Nephron (organoid): ENCODE measurements at regions not wholly inside any gene's neighbourhood (a gene's known extent, or its start where the extent isn't known, plus 50 kb on each side); places are given as distances from the start of the nearest gene placed in this dataset.

Experiments
- H3K27ac Mint-ChIP-seq, 3 experiments: 2 replicates each; pipeline ENCODE4 v1.8.0; 2020; ENCODE audit warnings: mixed read lengths in 3 of 3, mild to moderate bottlenecking in 2 of 3, moderate library complexity in 1 of 3
- H3K27me3 Mint-ChIP-seq: 2 replicates; pipeline ENCODE4 v1.8.0; 2021; ENCODE audit warnings: low read depth, mild to moderate bottlenecking, moderate library complexity, mixed read lengths
- H3K36me3 Mint-ChIP-seq: 2 replicates; pipeline ENCODE4 v1.8.0; 2020; ENCODE audit warnings: low read depth, mixed read lengths
- H3K4me1 Mint-ChIP-seq: 2 replicates; pipeline ENCODE4 v1.8.0; 2020; ENCODE audit warnings: mixed read lengths
- H3K4me3 Mint-ChIP-seq, 3 experiments: 2 replicates each; pipeline ENCODE4 v1.8.0; 2020; ENCODE audit warnings: mild to moderate bottlenecking in 3 of 3, mixed read lengths in 3 of 3, moderate library complexity in 2 of 3
- H3K9me3 Mint-ChIP-seq: 2 replicates; pipeline ENCODE4 v1.8.0; 2020; ENCODE audit warnings: mixed read lengths
- CTCF ChIP-seq, 3 experiments: fragments of 200-600 bp; sonication (generic); IDR thresholded peaks; one replicate each; pipeline ENCODE4 v1.5.0; 2021; ENCODE audit warnings: antibody characterized with exemption in 3 of 3; ENCODE audit not compliant: unreplicated experiment in 3 of 3

GRCh38 chr14:38330275-38330674 lies 74.4 kb upstream of the CLEC14A start:
- Mint-ChIP-seq H3K4me1 (no peaks in the 10 kb centered on the region), H3K36me3 (no peaks in the 10 kb centered on the region), H3K27ac (no peak overlapping the region), H3K27me3 (no peaks in the 10 kb centered on the region), H3K9me3 (no peaks in the 10 kb centered on the region), H3K4me3 (no peak overlapping the region)
- no peak for TF ChIP-seq CTCF (IDR thresholded peaks at IDR 0.05; ENCODE audit: unreplicated experiment in 3 of 3)

GRCh38 chr14:38329246-38329645 lies 73.4 kb upstream of the CLEC14A start:
- H3K4me3 Mint-ChIP-seq, result no peak overlapping the region
- H3K36me3 Mint-ChIP-seq, result no peaks in the 10 kb centered on the region
- no peak for TF ChIP-seq CTCF (IDR thresholded peaks at IDR 0.05; ENCODE audit: unreplicated experiment in 3 of 3)
- H3K9me3 Mint-ChIP-seq, result no peaks in the 10 kb centered on the region
- H3K27me3 Mint-ChIP-seq, result no peaks in the 10 kb centered on the region
- H3K27ac Mint-ChIP-seq, result no peak overlapping the region
- H3K4me1 Mint-ChIP-seq, result no peaks in the 10 kb centered on the region

- TF ChIP-seq CTCF (IDR thresholded peaks at IDR 0.05; ENCODE audit: unreplicated experiment in 3 of 3), result no peak
- H3K4me1 Mint-ChIP-seq, result peaks cover 3% of the 10 kb centered on the region
- no peaks in the 10 kb centered on the region for H3K27me3 Mint-ChIP-seq
- no peak overlapping the region for H3K4me3 Mint-ChIP-seq
- peaks cover 3% of the 10 kb centered on the region for H3K9me3 Mint-ChIP-seq
- no peak overlapping the region for H3K27ac Mint-ChIP-seq
- H3K36me3 Mint-ChIP-seq, result no peaks in the 10 kb centered on the region
These were observed 61.0 kb upstream of the CLEC14A start for GRCh38 chr14:38316922-38317321.

GRCh38 chr14:38311655-38312054 lies 55.8 kb upstream of the CLEC14A start:
- no peaks in the 10 kb centered on the region for H3K9me3 Mint-ChIP-seq
- no peaks in the 10 kb centered on the region for H3K27me3 Mint-ChIP-seq
- H3K4me1 Mint-ChIP-seq, result peaks cover 14% of the 10 kb centered on the region
- TF ChIP-seq CTCF (IDR thresholded peaks at IDR 0.05; ENCODE audit: unreplicated experiment in 3 of 3), result no peak
- no peak overlapping the region for H3K4me3 Mint-ChIP-seq
- peak overlapping the region; percentile 17 to 48 (median 48) for H3K27ac Mint-ChIP-seq
- no peaks in the 10 kb centered on the region for H3K36me3 Mint-ChIP-seq

- Mint-ChIP-seq H3K27me3 (no peaks in the 10 kb centered on the region), H3K4me3 (no peak overlapping the region), H3K36me3 (no peaks in the 10 kb centered on the region), H3K4me1 (peaks cover 14% of the 10 kb centered on the region), H3K27ac (no peak overlapping the region), H3K9me3 (no peaks in the 10 kb centered on the region)
- no peak for TF ChIP-seq CTCF (IDR thresholded peaks at IDR 0.05; ENCODE audit: unreplicated experiment in 3 of 3)
These were observed 54.6 kb upstream of the CLEC14A start for GRCh38 chr14:38310420-38310995.

- no peaks in the 10 kb centered on the region for H3K27me3 Mint-ChIP-seq
- TF ChIP-seq CTCF (IDR thresholded peaks at IDR 0.05; ENCODE audit: unreplicated experiment in 3 of 3), result no peak
- H3K36me3 Mint-ChIP-seq, result no peaks in the 10 kb centered on the region
- no peak overlapping the region for H3K4me3 Mint-ChIP-seq
- H3K4me1 Mint-ChIP-seq, result peaks cover 14% of the 10 kb centered on the region
- peaks cover 1% of the 10 kb centered on the region for H3K9me3 Mint-ChIP-seq
- peak overlapping the region in 1 of 3 experiments; percentile 27 for H3K27ac Mint-ChIP-seq
These were observed 53.8 kb upstream of the CLEC14A start for GRCh38 chr14:38309522-38310277.
